Esophagus muscularis mucosa (tissue), 4 donors: ENCODE measurements at regions not wholly inside any gene's neighbourhood (a gene's known extent, or its start where the extent isn't known, plus 50 kb on each side); places are given as distances from the start of the nearest gene placed in this dataset.

Experiments used
- CTCF ChIP-seq, 3 experiments: fragments of 200-600 bp in 2 of 3; fragments of 450-650 bp in 1 of 3; sonication (generic) in 2 of 3; IDR thresholded peaks; one replicate each; pipeline ENCODE4 v1.5.1; 2017 to 2019; ENCODE audit warnings: antibody characterized with exemption in 3 of 3, mild to moderate bottlenecking in 2 of 3, moderate library complexity in 1 of 3
- EP300 ChIP-seq: sonication (generic); formaldehyde crosslinking; IDR thresholded peaks from one replicate; pipeline ENCODE4 v1.6.1; 2017; ENCODE audit warnings: antibody characterized with exemption
- POLR2AphosphoS5 ChIP-seq, 2 donors: sonication (generic); formaldehyde crosslinking; IDR thresholded peaks; one replicate each; pipeline ENCODE4 v1.6.1; 2017; ENCODE audit warnings: antibody characterized with exemption in 2 of 2

- no peak for TF ChIP-seq EP300
- no peak for TF ChIP-seq POLR2AphosphoS5 (IDR thresholded peaks at IDR 0.05)
- TF ChIP-seq CTCF (IDR thresholded peaks at IDR 0.05), result no peak
Measured at GRCh38 chr11:27926981-27927481, 180.9 kb downstream of the KIF18A start.
